Sigmoid colon (tissue), 6 donors: ENCODE measurements at regions not wholly inside any gene's neighbourhood (a gene's known extent, or its start where the extent isn't known, plus 50 kb on each side); places are given as distances from the start of the nearest gene placed in this dataset.

Experiments used
- DNase-seq: peaks from one replicate; pipeline ENCODE4 v3.0.0-alpha.2; 2019
- H3K27ac ChIP-seq, 4 donors: fragments of 200-600 bp; sonication (generic); one replicate each; pipeline ENCODE4 v1.5.1; 2016 to 2019; ENCODE audit warnings: mild to moderate bottlenecking in 1 of 4
- H3K27me3 ChIP-seq, 3 donors: fragments of 200-600 bp; sonication (generic); one replicate each; pipeline ENCODE4 v1.5.1; 2019; ENCODE audit warnings: mild to moderate bottlenecking in 1 of 3
- H3K36me3 ChIP-seq, 4 donors: fragments of 200-600 bp; sonication (generic); one replicate each; pipeline ENCODE4 v1.5.1; 2016 to 2019
- H3K4me1 ChIP-seq, 4 donors: fragments of 200-600 bp; sonication (generic); one replicate each; pipeline ENCODE4 v1.5.1; 2017 to 2019
- H3K4me3 ChIP-seq, 4 donors: fragments of 200-600 bp; sonication (generic); one replicate each; pipeline ENCODE4 v1.5.1; 2017 to 2019; ENCODE audit warnings: mild to moderate bottlenecking in 2 of 4, moderate library complexity in 1 of 4
- H3K9me3 ChIP-seq, 4 donors: fragments of 200-600 bp in 3 of 4; sonication (generic) in 3 of 4; one replicate each; pipeline versions ENCODE4 v1.5.1 to v1.6.1; 2013 to 2019
- EP300 ChIP-seq, 4 donors: sonication (generic); formaldehyde crosslinking; IDR thresholded peaks; one replicate each; pipeline ENCODE4 v1.6.1; 2017; ENCODE audit warnings: antibody characterized with exemption in 4 of 4
- POLR2A ChIP-seq, 2 donors: fragments of 450-650 bp; IDR thresholded peaks; one replicate each; pipeline ENCODE4 v1.6.1; 2016; ENCODE audit warnings: antibody characterized with exemption in 2 of 2, mild to moderate bottlenecking in 2 of 2, moderate library complexity in 2 of 2
- POLR2AphosphoS5 ChIP-seq, 4 donors: sonication (generic); formaldehyde crosslinking; IDR thresholded peaks; one replicate each; pipeline ENCODE4 v1.6.1; 2017; ENCODE audit warnings: antibody characterized with exemption in 4 of 4
- WGBS, 2 donors: extraction: QIAGEN DNeasy Blood & Tissue Kit; methylation state at CpG; one replicate each; pipeline ENCODE4 v1.1.7; 2013; 5-methylcytosine and 5-hydroxymethylcytosine counted together
- intact Hi-C: fragments of 100-400 bp; cut with DNase I; formaldehyde crosslinking; loops from one replicate; pipeline ENCODE4 v1.15.1; 2023
- TF ChIP-seq, protein P1 (sequence below), 4 experiments: fragments of 450-650 bp in 3 of 4; fragments of 200-600 bp in 1 of 4; IDR thresholded peaks; one replicate each; pipeline ENCODE4 v1.5.1; 2016 to 2019; ENCODE audit warnings: antibody characterized with exemption in 4 of 4, mild to moderate bottlenecking in 3 of 4, moderate library complexity in 2 of 4
- donor health status: healthy with polysubstance abuse.
- donor health status: healthy.

- intact Hi-C loops: no loop called here
- H3K4me3 ChIP-seq: no peak overlapping the region
- H3K27me3 ChIP-seq: no peaks in the 10 kb centered on the region
- no peaks in the 10 kb centered on the region for H3K9me3 ChIP-seq
- DNase-seq: no peak
- no peaks in the 10 kb centered on the region for H3K4me1 ChIP-seq
- H3K36me3 ChIP-seq: no peaks in the 10 kb centered on the region
- TF ChIP-seq POLR2AphosphoS5 (IDR thresholded peaks at IDR 0.05): no peak
- TF ChIP-seq, protein P1, sequence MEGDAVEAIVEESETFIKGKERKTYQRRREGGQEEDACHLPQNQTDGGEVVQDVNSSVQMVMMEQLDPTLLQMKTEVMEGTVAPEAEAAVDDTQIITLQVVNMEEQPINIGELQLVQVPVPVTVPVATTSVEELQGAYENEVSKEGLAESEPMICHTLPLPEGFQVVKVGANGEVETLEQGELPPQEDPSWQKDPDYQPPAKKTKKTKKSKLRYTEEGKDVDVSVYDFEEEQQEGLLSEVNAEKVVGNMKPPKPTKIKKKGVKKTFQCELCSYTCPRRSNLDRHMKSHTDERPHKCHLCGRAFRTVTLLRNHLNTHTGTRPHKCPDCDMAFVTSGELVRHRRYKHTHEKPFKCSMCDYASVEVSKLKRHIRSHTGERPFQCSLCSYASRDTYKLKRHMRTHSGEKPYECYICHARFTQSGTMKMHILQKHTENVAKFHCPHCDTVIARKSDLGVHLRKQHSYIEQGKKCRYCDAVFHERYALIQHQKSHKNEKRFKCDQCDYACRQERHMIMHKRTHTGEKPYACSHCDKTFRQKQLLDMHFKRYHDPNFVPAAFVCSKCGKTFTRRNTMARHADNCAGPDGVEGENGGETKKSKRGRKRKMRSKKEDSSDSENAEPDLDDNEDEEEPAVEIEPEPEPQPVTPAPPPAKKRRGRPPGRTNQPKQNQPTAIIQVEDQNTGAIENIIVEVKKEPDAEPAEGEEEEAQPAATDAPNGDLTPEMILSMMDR (IDR thresholded peaks at IDR 0.05): no peak
- no peak for TF ChIP-seq EP300 (IDR thresholded peaks at IDR 0.05)
- TF ChIP-seq POLR2A (IDR thresholded peaks at IDR 0.05): no peak
- 75 to 76% methylated on average over 1 of the region's 1 CpG for WGBS, 2 donors
- no peak overlapping the region for H3K27ac ChIP-seq
Measured at GRCh38 chr18:24677011-24677410, 216.6 kb downstream of the HRH4 start.

DNA sequence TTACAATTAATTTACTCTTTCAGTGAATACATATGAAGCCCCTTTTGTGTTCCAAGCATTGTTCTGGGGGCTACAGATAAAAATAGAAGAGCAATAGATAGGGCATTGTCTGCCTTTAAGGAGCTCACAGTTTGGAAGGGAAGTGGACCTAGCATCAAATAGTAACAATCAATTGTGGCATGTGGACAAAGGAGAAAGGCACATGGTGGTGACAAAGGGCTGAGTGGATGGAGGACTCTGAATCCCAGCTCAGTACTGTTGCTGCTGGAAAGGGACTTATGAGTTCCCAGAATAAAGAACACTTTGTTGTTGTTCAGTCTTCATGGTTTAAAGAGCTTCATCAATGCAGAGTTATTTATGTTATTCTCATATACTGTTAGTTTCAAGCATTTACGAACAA is 217.7 kb downstream of the HRH4 start:
- TF ChIP-seq EP300 (IDR thresholded peaks at IDR 0.05): no peak
- no peak for TF ChIP-seq POLR2A (IDR thresholded peaks at IDR 0.05)
- no peak for TF ChIP-seq POLR2AphosphoS5 (IDR thresholded peaks at IDR 0.05)
- TF ChIP-seq, protein P1 (IDR thresholded peaks at IDR 0.05): no peak
- Histone ChIP-seq H3K27ac (no peak overlapping the region), H3K36me3 (no peaks in the 10 kb centered on the region), H3K27me3 (no peaks in the 10 kb centered on the region), H3K4me1 (no peaks in the 10 kb centered on the region), H3K4me3 (no peak overlapping the region), H3K9me3 (no peaks in the 10 kb centered on the region)
- DNase-seq: no peak
- intact Hi-C loops: no loop called here
- WGBS, 2 donors: 90% methylated on average over 1 of the region's 1 CpG

GRCh38 chr18:24678626-24679025 is 218.2 kb downstream of the HRH4 start:
- 73 to 81% methylated on average over 3 of the region's 3 CpGs for WGBS, 2 donors
- Histone ChIP-seq H3K27ac (no peak overlapping the region), H3K9me3 (no peaks in the 10 kb centered on the region), H3K4me3 (no peak overlapping the region), H3K4me1 (no peaks in the 10 kb centered on the region), H3K27me3 (no peaks in the 10 kb centered on the region), H3K36me3 (no peaks in the 10 kb centered on the region)
- DNase-seq: no peak
- TF ChIP-seq, protein P1 (IDR thresholded peaks at IDR 0.05): no peak
- TF ChIP-seq EP300 (IDR thresholded peaks at IDR 0.05) (no peak), POLR2AphosphoS5 (IDR thresholded peaks at IDR 0.05) (no peak), POLR2A (IDR thresholded peaks at IDR 0.05) (no peak)
- intact Hi-C loops: no loop called here

DNA sequence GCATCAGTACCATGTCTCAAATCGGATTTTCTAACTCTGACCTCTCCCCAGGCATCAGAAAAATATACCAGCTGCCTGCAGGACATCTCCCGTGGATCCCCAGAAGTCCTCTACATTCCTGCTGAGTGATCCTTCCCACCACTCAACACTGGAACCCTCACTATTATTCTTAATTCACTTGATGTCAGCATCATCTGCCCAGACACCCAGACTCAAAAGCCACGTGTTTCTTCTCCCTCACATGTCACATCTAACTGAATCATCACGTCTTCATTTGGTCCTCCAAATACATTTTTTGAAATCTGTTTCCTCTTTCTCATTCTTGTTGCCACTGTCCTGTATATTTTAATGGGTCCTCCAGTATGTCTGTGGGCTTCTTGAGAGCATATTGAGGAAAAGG is 218.6 kb downstream of the HRH4 start:
- DNase-seq: no peak
- H3K4me3 ChIP-seq: no peak overlapping the region
- H3K4me1 ChIP-seq: no peaks in the 10 kb centered on the region
- H3K9me3 ChIP-seq: no peaks in the 10 kb centered on the region
- H3K27ac ChIP-seq: no peak overlapping the region
- intact Hi-C loops: no loop called here
- no peaks in the 10 kb centered on the region for H3K36me3 ChIP-seq
- H3K27me3 ChIP-seq: no peaks in the 10 kb centered on the region
- WGBS, 2 donors: 60 to 73% methylated on average over 4 of the region's 4 CpGs
- TF ChIP-seq POLR2AphosphoS5 (IDR thresholded peaks at IDR 0.05): no peak
- TF ChIP-seq, protein P1 (IDR thresholded peaks at IDR 0.05): no peak
- TF ChIP-seq POLR2A (IDR thresholded peaks at IDR 0.05): no peak
- no peak for TF ChIP-seq EP300 (IDR thresholded peaks at IDR 0.05)

- TF ChIP-seq POLR2A (IDR thresholded peaks at IDR 0.05) (no peak), POLR2AphosphoS5 (IDR thresholded peaks at IDR 0.05) (no peak), EP300 (IDR thresholded peaks at IDR 0.05) (no peak)
- TF ChIP-seq, protein P1 (IDR thresholded peaks at IDR 0.05): no peak
- Histone ChIP-seq H3K27me3 (no peaks in the 10 kb centered on the region), H3K4me3 (no peak overlapping the region), H3K4me1 (no peaks in the 10 kb centered on the region), H3K27ac (no peak overlapping the region), H3K36me3 (no peaks in the 10 kb centered on the region), H3K9me3 (no peaks in the 10 kb centered on the region)
- WGBS, 2 donors: 86 to 92% methylated on average over 1 of the region's 1 CpG
- no peak for DNase-seq
- intact Hi-C loops: no loop called here
Measured at GRCh38 chr18:24683925-24684324, 223.5 kb downstream of the HRH4 start.
